Type B pancreatic cell (in vitro differentiated cells): ENCODE measurements at regions not wholly inside any gene's neighbourhood (a gene's known extent, or its start where the extent isn't known, plus 50 kb on each side); places are given as distances from the start of the nearest gene placed in this dataset.

ENCODE experiments used
- DNase-seq: peaks from one replicate; pipeline ENCODE4 v3.0.0; 2021; ENCODE audit warnings: mixed read lengths; ENCODE audit not compliant: unreplicated experiment; ENCODE audit errors: extremely low spot score
- H3K27ac Mint-ChIP-seq: 2 replicates; pipeline ENCODE4 v1.8.0; 2021; ENCODE audit warnings: mild to moderate bottlenecking, mixed read lengths
- H3K27me3 Mint-ChIP-seq: 2 replicates; pipeline ENCODE4 v1.8.0; 2021; ENCODE audit warnings: mixed read lengths
- H3K36me3 Mint-ChIP-seq: 2 replicates; pipeline ENCODE4 v1.8.0; 2021; ENCODE audit warnings: mixed read lengths
- H3K4me1 Mint-ChIP-seq: one replicate; pipeline ENCODE4 v1.8.0; 2021; ENCODE audit warnings: mixed read lengths; ENCODE audit not compliant: unreplicated experiment
- H3K4me3 Mint-ChIP-seq: 2 replicates; pipeline ENCODE4 v1.8.0; 2021; ENCODE audit warnings: mild to moderate bottlenecking, mixed read lengths
- H3K9me3 Mint-ChIP-seq: 2 replicates; pipeline ENCODE4 v1.8.0; 2021; ENCODE audit warnings: mixed read lengths
- TF ChIP-seq, protein P1 (sequence below): fragments of 200-600 bp; sonication (generic); conservative IDR thresholded peaks from 2 replicates; pipeline ENCODE4 v1.5.0; 2021; ENCODE audit warnings: antibody characterized with exemption, mild to moderate bottlenecking

- Mint-ChIP-seq H3K27ac (no peak overlapping the region), H3K9me3 (no peaks in the 10 kb centered on the region), H3K27me3 (no peaks in the 10 kb centered on the region), H3K36me3 (no peaks in the 10 kb centered on the region), H3K4me3 (no peak overlapping the region), H3K4me1 (no peaks in the 10 kb centered on the region)
- TF ChIP-seq, protein P1, sequence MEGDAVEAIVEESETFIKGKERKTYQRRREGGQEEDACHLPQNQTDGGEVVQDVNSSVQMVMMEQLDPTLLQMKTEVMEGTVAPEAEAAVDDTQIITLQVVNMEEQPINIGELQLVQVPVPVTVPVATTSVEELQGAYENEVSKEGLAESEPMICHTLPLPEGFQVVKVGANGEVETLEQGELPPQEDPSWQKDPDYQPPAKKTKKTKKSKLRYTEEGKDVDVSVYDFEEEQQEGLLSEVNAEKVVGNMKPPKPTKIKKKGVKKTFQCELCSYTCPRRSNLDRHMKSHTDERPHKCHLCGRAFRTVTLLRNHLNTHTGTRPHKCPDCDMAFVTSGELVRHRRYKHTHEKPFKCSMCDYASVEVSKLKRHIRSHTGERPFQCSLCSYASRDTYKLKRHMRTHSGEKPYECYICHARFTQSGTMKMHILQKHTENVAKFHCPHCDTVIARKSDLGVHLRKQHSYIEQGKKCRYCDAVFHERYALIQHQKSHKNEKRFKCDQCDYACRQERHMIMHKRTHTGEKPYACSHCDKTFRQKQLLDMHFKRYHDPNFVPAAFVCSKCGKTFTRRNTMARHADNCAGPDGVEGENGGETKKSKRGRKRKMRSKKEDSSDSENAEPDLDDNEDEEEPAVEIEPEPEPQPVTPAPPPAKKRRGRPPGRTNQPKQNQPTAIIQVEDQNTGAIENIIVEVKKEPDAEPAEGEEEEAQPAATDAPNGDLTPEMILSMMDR = no peak
- DNase-seq = no peak
Measured at GRCh38 chr4:96193061-96193460, 353.2 kb downstream of the PDHA2 start.

DNA sequence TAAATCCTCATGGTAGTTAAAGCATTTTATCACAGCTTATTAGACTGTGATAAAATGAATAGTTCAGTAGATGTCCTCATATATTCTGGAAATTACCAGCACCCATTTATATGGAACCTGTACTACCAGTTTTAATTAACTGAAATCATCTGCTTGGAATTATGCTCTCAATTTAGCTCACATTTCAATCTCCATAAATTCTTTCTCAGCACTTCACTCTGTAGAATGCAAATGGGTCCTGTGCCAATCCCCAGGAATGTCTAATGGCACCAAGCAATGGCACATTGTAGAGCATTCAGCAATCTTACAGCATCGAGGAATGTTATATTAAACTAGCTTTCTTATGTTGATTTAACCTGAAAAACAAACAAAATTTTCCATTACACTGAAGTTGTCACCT is 355.1 kb downstream of the PDHA2 start:
- Mint-ChIP-seq H3K9me3 (no peaks in the 10 kb centered on the region), H3K27me3 (no peaks in the 10 kb centered on the region), H3K27ac (no peak overlapping the region), H3K4me1 (no peaks in the 10 kb centered on the region), H3K36me3 (no peaks in the 10 kb centered on the region), H3K4me3 (no peak overlapping the region)
- TF ChIP-seq, protein P1 = no peak
- DNase-seq = no peak

GRCh38 chr4:96205143-96205936 is 365.4 kb downstream of the PDHA2 start:
- H3K27me3 Mint-ChIP-seq = no peaks in the 10 kb centered on the region
- no peaks in the 10 kb centered on the region for H3K4me1 Mint-ChIP-seq
- no peaks in the 10 kb centered on the region for H3K36me3 Mint-ChIP-seq
- DNase-seq = no peak
- no peaks in the 10 kb centered on the region for H3K9me3 Mint-ChIP-seq
- H3K27ac Mint-ChIP-seq = no peak overlapping the region
- TF ChIP-seq, protein P1 = no peak
- no peak overlapping the region for H3K4me3 Mint-ChIP-seq

GRCh38 chr4:96227515-96227914 is 387.6 kb downstream of the PDHA2 start:
- TF ChIP-seq, protein P1 = no peak
- no peaks in the 10 kb centered on the region for H3K27me3 Mint-ChIP-seq

DNA sequence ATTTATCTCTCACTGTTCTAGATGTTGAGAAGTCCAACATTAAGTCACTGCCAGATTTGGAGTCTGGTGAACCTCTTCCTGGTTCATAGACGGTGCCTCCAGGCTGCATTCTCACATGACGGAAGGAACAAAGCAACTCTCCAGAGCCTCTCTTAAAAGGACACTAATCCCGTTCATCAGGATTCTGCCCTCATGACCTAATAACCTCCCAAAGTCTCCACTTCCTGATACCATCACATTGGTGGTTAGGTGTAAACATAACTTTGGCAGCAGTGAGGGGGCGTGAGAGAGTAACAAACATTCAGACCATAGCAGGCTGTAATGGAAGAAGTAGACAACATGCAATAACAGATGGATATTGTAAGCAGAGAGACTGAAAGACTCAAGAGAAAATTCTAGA is 388.6 kb downstream of the PDHA2 start:
- Mint-ChIP-seq H3K27me3 (no peaks in the 10 kb centered on the region), H3K4me1 (peaks cover 7% of the 10 kb centered on the region), H3K4me3 (no peak overlapping the region), H3K9me3 (peaks cover 7% of the 10 kb centered on the region), H3K27ac (no peak overlapping the region), H3K36me3 (no peaks in the 10 kb centered on the region)
- TF ChIP-seq, protein P1 = no peak
- DNase-seq = no peak

More at GRCh38 chr4:96227515-96227914, 387.6 kb downstream of the PDHA2 start:
- Mint-ChIP-seq H3K27ac (no peak overlapping the region), H3K4me1 (peaks cover 7% of the 10 kb centered on the region), H3K4me3 (no peak overlapping the region), H3K36me3 (no peaks in the 10 kb centered on the region), H3K9me3 (peaks cover 7% of the 10 kb centered on the region)
- no peak for DNase-seq
